ENCODE measurements at regions not wholly inside any gene's neighbourhood (a gene's known extent, or its start where the extent isn't known, plus 50 kb on each side); places are given as distances from the start of the nearest gene placed in this dataset.
A peak's percentile ranks its signal among the peaks of the same experiment; 100 is the strongest.

GRCh38 chr2:78315368-78315767, 710.1 kb upstream of the REG3G start:
- FAIRE-seq, result no peak

GRCh38 chr2:78318275-78318674, 707.2 kb upstream of the REG3G start:
- no peak for FAIRE-seq

GRCh38 chr2:78330193-78330592, 695.3 kb upstream of the REG3G start:
- no peak for FAIRE-seq

- FAIRE-seq, result peak; percentile 96
These were observed 674.3 kb upstream of the REG3G start for GRCh38 chr2:78351208-78351607.

GRCh38 chr2:78353168-78353567, 672.3 kb upstream of the REG3G start:
- FAIRE-seq, result no peak

- no peak for FAIRE-seq
These were observed 669.5 kb upstream of the REG3G start for GRCh38 chr2:78355967-78356366.

GRCh38 chr2:78383576-78383975, 641.9 kb upstream of the REG3G start:
- no peak for FAIRE-seq

GRCh38 chr2:78397198-78397597, 628.3 kb upstream of the REG3G start:
- FAIRE-seq, result no peak

- no peak for FAIRE-seq
These were observed 617.3 kb upstream of the REG3G start for GRCh38 chr2:78407960-78408794.

GRCh38 chr2:78408795-78409118, 616.7 kb upstream of the REG3G start:
- no peak for FAIRE-seq

- no peak for FAIRE-seq
These were observed 614.2 kb upstream of the REG3G start for GRCh38 chr2:78411303-78411702.

- no peak for FAIRE-seq
These were observed 608.7 kb upstream of the REG3G start for GRCh38 chr2:78416625-78417300.

- FAIRE-seq, result no peak
These were observed 608.1 kb upstream of the REG3G start for GRCh38 chr2:78417355-78417754.

GRCh38 chr2:78418021-78418420, 607.5 kb upstream of the REG3G start:
- no peak for FAIRE-seq

GRCh38 chr2:78420132-78420531, 605.4 kb upstream of the REG3G start:
- no peak for FAIRE-seq

- FAIRE-seq, result no peak
These were observed 601.9 kb upstream of the REG3G start for GRCh38 chr2:78423631-78424030.

- no peak for FAIRE-seq
These were observed 598.3 kb upstream of the REG3G start for GRCh38 chr2:78427170-78427569.

- no peak for FAIRE-seq
These were observed 594.3 kb upstream of the REG3G start for GRCh38 chr2:78431241-78431640.

- no peak for FAIRE-seq
These were observed 586.4 kb upstream of the REG3G start for GRCh38 chr2:78439122-78439521.

- FAIRE-seq, result no peak
These were observed 569.9 kb upstream of the REG3G start for GRCh38 chr2:78455586-78455985.

- FAIRE-seq, result no peak
These were observed 568.2 kb upstream of the REG3G start for GRCh38 chr2:78457269-78457668.

GRCh38 chr2:78465707-78466106, 559.8 kb upstream of the REG3G start:
- FAIRE-seq, result no peak

- no peak for FAIRE-seq
These were observed 548.8 kb upstream of the REG3G start for GRCh38 chr2:78476619-78477229.

GRCh38 chr2:78486565-78486964, 538.9 kb upstream of the REG3G start:
- FAIRE-seq, result no peak

All from A204.1 (cell line).